GM18517 (cell line): ENCODE measurements at regions not wholly inside any gene's neighbourhood (a gene's known extent, or its start where the extent isn't known, plus 50 kb on each side); places are given as distances from the start of the nearest gene placed in this dataset.
"Not testable (repeated sequence)": the region's sequence is repeated elsewhere in the genome, so short reads cannot be mapped to it uniquely, and the experiment has no call there.

Source experiments
- ATAC-seq: cut with Tn5 transposase; IDR thresholded peaks from one replicate; pipeline ENCODE4 v1.9.1; 2021; ENCODE audit warnings: mild to moderate bottlenecking, moderate library complexity; ENCODE audit not compliant: unreplicated experiment

DNA sequence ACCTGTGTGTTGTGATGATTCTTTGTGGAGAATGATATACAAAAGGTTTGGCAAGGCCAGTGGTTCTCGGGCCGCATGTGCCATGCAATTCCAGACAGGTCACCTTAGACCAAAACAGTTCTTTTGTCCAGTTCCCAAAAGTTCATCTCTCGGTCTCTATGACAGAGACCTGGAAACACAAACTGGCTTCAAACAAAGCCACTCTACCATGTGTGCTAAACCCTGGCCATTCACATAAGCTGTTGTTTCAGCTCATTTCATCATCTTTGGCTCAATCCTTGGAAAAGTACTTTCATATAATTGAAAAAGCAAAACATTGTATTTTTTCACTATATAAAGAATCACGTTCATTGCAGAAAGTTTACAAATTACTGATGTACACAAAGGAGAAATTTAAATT, 210.5 kb upstream of the SEMA6A start:
- ATAC-seq = no peak

DNA sequence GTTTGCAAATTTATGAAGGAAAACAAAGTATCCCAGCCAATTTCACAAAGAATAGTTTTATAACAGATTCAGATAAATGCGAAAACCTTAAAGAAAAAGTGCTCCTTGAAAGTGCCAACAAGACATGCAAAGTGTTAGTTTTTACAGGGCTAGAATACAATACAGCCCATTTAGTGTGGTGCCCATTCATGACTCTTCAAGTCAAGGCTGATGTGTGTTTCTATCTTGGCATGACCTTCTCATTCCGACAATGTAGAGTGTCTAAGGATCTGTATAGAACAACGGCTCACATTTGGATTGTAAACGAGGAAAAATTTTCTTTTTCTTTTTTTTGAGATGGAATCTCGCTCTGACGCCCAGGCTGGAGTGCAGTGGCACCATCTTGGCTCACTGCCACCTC, 205.2 kb upstream of the SEMA6A start:
- no peak for ATAC-seq

DNA sequence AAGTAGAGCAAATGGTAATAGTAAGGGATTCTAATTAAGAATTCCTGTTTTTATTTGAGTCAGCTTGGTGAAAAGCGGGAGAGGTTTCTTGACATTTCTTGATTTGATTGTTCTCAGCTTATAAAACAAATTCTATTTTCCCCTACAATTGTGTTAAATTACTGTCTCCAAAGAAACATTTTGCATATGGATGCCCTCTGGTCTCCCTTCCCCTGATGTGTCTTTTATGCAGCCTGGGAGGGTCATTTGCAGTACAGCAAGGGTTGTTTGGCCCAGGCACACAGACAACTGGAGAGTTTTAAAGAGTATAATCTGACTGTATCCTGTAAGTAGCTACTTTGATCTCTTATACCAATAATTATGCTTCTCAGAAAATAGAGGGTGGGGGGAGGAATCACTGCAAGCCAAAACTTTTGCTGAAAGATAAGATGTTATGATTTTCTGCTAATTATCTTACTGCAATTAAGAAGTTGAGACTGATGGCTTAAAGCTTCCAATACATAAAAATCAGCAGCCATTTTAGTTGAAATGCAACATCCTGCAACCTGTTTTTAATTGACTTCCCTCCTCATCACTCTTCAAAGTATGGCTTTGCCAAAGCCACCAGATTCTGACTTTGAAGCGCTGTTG, 204.1 kb upstream of the SEMA6A start:
- no peak for ATAC-seq

DNA sequence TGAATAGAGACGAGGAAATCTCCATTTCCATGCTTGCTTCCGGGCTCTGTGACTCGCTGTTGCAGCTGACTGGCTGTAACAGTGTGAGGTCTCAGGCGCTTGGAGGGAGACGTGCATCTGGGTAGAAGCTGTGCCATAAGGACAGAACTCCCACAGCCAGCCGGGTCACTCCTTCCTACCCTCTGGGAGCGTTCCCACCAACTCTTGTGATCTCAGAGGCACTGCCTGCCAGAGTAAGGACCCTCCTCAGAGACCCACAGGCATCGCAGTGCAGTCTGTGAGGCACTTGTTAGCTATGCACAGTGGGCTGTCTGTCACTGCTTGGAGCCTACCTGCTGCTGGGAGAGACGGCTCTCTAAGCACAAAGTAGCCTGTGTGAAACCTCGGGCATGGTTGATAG, 203.4 kb upstream of the SEMA6A start:
- no peak for ATAC-seq

DNA sequence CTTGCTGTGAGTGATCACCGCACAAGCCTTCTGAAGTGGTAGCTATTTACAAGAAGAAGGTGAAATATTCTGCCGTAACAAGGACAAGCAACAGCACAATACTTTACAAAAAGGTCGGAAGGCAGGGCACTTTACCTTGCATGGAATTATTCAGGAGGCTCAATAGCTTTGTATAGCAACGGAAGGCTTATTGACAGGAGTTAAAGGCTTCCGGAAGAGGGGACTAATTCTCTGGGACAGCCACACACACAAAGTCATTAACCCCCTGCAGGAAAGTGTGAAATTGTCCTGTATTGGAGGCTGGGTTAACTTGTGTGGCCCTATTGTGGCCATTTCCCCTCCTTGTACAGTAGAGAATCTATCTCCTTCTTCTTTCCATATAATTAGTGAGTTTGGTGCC, 199.3 kb upstream of the SEMA6A start:
- ATAC-seq = no peak

DNA sequence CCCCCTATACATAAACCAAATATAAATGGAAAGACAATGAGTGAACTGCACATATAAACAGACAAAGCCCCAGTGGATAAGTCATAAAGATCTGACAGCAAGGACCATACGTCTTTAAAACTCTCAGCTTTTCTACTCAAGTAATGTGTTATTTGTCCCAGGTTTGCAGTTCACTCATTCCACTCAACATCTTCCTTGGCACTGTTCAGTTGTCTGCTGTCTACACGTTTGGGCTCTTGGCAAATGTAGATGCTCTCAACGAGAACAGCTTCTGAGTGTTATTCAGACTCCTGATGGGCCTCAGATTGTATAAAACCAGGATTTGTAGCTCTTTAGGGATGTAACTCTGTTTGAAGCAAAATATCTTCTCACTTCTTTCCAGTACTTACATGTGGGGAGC, 198.2 kb upstream of the SEMA6A start:
- no peak for ATAC-seq

DNA sequence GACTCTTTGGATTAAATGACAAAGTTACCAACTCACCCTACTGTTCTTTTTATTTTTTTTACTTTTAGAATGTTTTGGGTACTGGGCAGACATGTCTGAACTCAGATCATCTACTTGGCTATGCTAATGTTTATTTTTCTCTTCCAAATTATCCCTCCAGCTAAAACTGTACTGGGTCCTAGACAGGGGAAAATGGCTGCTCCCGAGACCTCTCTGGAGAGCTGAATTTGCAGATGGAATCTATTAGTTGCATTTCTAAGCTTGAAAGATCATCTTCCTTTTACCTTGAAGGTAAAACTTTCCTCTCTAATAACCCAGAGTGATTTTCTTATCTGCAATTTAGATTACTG, 197.5 kb upstream of the SEMA6A start:
- no peak for ATAC-seq

DNA sequence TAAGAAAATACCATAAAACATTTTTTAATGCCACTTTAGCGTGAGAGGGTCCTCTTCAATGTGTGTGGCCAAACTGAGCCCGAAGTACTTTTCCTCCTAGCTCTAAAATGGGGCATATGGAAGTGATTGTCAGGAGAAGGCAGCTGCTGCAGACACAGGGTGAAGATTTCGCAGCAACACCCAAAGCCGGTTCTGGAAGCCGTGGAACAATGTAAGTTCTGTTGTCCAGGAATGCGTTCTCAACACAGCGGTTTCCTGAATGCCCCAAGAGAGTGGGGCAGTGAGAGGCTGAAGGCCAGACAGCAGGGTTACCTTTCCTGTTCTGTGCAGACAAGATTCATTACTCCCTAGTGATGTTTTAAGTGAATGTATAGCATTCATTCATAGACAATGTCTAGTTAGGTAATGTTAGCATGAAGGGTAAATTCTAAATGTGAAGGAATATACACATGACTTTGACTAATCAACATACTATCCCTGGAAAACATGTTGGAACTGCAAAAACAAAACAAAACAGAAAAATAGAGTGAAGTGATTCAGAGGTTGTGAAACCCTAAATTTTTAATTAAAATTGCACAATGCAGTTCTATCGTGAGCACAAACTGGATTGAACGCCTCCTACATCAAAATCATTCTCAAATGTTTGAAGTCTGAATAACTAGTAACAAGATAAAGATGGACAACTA, 197.0 kb upstream of the SEMA6A start:
- no peak for ATAC-seq

DNA sequence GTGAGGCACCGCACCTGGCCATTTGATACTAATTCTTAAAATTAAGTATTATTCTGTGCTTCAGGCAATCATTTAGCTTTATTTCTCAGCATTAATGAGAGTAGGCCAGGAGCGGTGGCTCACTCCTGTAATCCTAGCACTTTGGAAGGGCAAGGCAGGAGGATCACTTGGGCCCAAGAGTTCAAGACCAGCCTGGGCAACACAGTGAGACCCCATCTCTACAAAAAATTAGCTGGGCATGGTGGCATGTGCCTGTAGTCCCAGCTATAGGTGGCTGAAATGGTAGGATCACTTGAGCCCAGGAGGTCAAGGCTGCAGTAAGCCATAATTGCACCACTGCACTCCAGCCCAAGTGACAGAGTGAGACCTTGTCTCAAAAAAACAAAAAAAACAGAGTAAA, 195.3 kb upstream of the SEMA6A start:
- not testable (repeated sequence) for ATAC-seq

DNA sequence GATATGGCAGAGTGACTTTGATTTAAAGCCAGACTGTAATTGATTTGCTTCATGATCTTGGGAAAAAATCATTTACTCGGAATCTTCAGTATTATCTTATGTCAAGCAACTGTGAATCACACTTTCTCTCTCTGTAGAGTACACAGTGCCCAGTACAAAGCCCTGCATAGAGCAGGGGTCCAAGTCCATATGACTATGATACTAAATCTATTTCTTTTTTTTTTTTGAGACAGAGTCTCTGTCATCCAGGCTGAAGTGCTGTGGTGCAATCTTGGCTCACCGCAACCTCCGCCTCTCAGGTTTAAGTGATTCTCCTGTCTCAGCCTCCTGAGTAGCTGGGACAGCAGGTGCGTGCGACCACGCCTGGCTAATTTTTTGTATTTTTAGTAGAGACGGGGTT, 194.8 kb upstream of the SEMA6A start:
- no peak for ATAC-seq

DNA sequence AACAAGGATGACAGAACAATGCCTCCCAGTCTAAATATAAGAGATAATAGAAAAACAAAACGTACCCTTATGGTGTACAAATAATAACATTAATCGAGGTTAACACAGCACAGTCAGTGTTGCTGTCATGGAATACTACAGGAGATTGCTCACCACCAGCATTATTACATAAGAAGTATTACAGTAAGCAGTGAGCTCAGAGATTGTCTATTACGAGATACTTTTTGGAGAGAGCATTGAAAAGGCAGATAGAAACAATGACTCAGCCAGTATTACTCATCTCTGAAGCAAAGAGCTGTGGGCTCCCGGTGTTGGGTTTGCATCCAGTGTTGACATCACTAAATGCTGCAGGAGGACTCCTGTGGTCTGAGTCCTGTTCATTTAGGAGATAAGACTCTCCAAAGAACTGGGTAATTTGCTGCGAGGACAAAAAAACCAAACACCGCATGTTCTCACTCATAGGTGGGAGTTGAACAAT, 191.9 kb upstream of the SEMA6A start:
- ATAC-seq = peak; percentile 51

DNA sequence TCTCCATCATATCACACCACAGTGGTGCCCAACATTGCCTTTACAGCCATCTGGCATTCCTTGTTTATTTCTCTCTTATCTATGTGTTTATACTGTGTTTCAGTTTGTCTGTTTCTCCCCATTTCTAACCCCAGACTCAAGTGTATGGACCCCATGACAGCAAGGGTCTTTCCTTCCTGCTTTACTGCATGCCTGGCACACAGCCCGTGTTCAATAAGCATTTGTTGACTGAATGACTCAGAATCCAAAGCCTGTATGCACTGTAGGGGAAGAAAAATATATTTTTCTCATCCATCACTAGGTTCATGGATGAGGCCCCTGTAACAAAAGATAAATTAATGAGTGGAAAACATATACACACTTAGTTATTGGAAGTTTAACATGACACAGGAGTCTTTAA, 190.8 kb upstream of the SEMA6A start:
- no peak for ATAC-seq

DNA sequence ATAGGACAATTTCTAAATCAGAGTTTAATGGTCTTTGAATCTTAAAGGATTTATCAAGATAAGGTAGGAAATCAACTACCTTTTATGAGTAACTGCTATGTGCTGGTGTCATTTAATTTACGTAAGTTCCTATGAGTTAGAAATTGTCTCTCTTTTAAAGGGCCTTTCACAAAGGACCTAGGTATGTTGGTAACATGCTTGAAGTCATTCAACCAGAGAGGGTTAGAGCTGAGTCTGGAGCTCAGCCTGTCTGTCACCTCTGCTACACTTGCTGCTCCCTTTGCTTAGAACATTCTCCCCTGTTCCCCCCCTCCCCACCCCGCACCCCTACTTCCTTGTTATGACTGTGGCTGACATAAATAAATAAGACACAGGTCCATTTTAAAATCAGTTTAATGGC, 190.3 kb upstream of the SEMA6A start:
- ATAC-seq = no peak

DNA sequence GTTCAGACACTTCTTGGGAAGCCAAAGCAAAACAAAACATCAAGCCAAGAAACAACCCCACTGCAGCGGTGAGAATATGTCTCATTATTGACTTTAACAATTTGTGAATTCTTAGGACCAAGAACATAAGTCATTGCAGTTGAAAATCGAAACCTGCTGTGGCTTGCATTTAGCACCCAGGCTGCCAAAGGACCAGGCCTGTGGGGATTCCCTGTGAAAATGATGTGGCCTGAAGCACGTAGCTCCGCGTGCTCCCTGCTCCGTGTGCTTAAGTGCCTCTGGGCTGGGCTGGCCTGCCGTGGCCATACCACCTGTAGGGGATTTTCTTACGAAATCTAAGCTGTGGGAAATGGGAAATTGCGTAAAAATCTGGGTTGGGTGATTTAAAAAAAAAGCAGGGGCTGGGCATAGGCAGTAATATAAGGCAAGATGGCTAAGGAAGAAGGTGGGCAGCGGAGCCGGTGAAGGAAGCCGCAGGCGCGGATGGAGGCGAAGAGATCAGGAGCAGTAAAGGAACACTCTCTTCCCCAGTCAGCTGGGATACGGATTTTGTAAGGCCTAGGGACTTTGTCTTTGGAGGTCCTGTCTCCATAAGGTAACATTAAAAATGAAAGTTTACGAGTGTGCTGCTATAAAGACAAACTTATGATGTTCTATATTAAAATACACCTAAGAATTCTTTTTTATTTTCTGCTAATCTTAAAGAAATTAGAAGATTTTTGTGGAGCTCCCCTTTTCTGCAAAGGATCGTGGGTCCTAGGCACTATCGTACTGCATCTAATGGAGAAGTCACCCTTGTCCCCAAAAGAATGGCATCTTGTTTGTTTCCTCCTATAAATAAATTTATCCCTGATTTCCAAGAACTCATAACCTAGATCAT, 189.6 kb upstream of the SEMA6A start:
- ATAC-seq = peak; percentile 73

DNA sequence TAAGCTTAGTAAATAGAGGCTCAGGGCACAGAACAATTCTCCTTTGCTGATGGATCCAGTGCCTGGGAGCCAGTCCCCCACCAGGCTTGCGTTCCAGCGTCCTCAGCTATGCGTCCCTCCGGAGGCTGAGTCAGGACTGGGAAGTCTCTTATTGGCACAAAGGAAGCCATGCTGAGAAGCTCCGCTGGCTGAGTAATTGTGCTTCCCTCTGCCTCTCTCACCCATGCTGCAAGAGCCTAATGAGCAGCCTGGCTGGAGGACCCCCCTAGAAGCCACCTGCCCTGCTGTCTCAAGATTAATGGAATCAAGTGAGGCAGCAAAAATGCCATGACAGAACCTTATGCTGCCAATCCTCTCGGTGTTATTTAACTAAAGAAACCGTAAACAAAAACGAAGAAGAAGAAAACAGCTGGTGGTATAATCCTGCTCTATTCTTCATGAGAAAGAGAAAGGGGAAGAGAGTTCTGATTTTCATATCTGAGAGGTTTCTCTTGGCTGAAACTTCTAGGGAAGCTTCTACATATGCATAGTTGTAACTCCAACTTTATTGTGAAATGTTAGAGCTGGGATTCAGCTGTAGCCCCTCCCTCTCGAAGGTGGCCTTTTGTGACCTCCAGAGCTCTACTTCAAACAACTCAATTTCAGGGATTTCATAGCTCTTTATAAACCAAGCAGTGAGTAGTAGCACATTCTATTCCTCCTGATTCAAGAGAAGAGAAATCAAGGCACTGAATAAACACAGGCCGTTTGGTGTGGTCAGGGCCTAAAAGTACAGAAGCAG, 185.4 kb upstream of the SEMA6A start:
- no peak for ATAC-seq

DNA sequence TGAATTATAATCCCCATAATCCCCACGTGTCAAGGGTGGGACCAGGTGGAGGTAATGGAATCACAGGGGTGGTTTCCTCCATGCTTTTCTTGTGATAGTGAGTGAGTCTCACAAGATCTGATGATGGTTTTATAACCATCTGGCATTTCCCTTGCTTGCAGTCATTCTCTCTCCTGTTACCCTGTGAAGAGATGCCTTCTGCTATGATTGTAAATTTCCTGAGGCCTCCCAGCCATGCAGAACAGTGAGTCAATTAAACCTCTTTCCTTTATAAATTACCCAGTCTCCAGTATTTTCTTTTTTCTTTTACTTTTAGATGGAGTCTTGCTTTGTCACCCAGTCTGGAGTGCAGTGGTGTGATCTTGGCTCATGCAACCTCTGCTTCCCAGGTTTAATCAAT, 182.7 kb upstream of the SEMA6A start:
- no peak for ATAC-seq

DNA sequence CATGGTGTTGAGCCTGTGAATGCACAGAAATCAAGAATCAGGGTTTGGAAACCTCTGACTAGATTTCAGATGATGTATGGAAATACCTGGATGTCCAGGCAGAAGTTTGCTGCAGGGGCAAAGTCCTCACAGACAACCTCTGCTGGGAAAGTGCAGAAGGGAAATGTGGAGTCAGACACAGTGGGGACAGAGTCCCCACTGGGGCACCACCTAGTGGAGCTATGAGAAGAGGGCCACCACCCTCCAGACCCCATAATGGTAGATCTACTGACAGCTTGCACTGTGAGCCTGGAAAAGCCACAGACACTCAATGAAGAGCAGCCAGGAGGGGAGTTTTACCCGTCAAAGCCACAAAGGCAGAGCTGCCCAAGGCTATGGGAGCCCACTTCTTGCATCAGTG, 181.9 kb upstream of the SEMA6A start:
- ATAC-seq = no peak

DNA sequence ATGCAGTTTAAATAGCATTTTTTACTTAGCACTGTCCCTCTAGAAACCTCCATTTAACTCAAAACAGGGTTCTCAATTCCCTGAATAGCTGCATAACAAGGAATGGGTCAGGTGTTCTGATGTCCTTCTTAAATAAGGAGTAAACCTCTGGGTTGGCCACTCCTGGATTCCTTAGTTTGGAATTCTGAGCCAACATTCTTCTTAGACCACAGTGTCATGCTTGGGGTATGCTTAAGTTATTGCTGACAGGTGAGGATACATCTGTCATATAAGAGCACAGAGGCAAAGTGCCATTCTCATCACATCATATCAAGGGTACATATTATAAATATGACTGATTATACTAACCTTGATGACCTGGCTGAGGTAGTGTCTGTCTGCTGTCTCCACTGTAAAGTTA, 179.9 kb upstream of the SEMA6A start:
- ATAC-seq = no peak

DNA sequence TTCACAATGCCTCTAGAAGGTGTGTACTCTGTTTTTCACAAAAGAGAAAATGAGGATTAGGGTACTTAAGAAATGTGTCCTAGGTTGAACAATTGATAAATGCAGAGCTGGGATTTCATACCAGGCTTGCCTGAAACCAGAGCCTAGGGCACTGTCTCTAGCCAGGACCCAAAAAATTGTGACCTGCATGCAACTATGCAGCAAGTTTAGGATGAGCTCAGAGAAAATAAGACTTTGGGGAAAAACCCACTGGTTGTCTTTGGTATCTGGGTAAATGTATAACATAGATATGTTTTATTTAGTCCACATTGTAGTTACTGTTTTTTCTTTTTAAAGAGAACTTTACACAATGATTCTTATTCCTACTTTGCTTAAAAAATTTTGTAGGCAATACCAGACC, 177.1 kb upstream of the SEMA6A start:
- ATAC-seq = no peak

DNA sequence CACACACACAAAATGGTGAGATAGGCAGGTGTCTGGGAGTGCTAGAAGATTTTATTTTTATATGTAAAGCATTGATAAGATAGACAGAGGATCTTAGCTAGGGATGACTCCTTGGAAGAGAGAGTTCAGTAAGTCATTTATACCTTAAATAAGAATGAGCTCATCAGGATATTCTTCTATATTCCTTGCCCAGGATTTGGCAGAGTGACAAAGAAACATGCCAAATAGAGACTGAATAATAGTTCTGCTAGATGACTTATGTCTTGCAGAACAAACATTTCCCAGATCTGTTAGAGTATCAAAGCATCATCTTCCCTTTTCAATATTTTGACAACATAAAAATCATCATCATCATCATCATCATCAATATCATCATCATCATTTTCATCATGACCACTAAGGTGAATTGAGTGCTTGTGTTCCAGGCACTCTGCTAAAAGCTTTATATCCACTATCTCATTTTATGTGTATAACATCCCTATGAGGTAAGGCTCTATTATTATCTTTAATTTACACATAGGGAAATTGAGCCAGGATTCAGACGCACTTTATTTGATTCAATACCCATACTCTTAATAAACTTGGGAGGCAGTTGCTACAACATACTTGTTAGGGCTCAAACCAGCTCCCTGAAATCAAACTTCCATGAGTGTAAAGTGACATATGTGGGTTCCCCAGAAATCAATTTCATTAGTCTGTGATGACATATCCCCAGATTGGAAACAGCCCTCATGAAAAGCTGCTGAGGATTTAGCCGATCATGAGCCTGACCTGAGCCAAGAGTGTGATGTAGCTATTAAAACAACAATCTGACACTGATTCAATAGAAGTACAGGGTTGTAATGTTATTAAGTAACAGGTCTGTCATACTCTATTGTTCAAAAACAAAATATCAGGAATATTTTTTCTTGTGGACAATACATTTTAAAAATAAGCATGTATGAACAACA, 176.3 kb upstream of the SEMA6A start:
- ATAC-seq = no peak
